NCI-H187 (cell line): ENCODE measurements at regions not wholly inside any gene's neighbourhood (a gene's known extent, or its start where the extent isn't known, plus 50 kb on each side); places are given as distances from the start of the nearest gene placed in this dataset.

ENCODE experiments used
- DNase-seq, 2 experiments: peaks; one replicate each; lab custom pipeline; 2025; lab: John Stamatoyannopoulos, UW

DNA sequence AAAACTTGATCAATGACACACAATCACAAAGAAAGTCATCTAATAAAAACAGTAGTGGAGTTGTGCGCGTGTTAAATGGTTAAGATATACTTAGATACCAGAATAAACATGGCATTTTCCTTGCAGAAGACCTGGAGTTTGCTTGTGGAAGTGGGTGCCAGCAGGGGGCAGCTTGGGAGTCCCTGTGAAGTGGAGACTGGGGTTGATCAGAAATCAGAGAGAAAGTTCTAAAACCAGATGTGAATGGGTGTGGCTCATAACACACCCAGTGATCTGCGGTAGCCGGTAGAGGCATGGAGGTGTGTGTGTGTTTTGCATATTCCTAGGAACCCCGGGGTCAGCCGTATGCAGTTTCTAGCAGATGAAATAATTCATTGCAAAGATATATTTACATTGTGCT lies 300.1 kb upstream of the TRIB2 start:
- DNase-seq, result no peak

DNA sequence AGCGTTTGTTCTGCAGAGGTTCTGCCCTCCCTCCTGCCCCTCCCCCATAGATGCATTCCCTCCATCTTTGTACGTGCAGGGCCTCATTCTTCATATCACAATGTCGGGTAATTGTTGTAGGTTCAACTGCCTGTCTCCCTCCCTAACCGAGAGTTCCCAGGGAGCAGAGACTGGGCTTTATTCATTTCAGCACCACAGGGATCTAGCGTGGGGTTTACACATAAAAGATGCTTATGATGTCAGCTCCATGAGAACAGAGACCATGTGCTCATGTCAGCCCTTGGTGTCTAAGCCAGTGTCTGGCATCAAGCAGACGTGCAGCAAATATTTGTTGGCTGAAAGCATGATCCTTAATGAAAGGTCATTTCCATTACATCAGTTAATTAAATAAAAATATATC lies 298.9 kb upstream of the TRIB2 start:
- no peak for DNase-seq

DNA sequence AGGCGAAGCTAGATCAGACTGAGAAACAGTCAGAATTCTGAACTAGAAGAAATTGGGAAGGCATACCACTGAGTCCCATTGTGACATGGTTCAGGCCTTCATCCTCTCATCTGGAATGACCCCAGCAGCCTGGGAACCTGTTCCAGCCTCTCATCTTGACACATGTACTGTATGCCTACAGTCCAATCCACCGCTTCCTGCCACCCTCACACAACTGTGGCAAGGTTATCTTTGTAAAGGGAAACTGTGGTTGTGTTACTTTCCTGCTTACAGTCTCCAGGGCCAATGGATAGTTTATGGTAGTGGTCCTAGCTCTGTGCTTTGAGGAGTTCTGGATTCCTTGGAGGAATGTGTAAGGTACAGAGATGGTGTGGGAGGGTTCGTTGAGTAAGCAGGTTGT lies 296.9 kb upstream of the TRIB2 start:
- DNase-seq, result no peak

GRCh38 chr2:12421046-12421445 lies 295.7 kb upstream of the TRIB2 start:
- no peak for DNase-seq

DNA sequence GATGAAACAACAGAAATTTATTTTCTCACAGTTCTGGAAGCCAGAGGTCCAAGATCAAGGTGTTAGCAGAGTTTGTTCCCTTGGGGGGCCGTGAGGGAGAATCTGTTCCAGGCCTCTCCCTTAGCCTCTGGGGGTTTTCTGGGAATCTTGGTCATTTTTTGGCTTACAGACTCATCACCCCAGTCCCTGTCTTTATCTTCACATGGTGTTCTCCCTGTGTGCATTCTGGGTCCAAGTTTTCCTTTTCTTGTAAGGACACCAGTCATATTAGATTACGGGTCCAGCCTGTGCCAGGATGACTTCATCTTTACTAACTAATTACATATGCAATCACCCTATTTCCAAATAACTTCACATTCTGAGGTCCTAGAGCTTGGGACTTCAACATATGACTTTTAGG lies 292.5 kb upstream of the TRIB2 start:
- DNase-seq, result no peak

DNA sequence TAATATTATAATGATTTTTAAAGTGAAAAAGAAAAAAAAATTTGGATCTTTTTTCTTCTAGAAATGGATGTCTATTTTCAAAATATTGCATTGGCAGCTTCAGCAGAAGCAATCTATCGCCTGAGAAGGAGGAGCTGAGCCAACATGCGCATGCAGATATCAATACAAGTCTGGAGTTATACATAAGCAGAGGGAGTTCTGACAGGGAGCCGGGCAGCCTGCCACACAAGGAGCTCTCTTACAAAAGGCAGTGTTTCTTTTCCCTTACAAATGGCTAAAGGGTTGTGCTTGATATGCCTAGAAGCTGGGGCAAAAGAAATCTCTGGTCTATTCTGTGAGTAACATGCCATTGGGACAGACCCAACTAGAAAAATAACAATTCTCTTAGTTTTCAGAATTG lies 291.9 kb upstream of the TRIB2 start:
- DNase-seq, result no peak

DNA sequence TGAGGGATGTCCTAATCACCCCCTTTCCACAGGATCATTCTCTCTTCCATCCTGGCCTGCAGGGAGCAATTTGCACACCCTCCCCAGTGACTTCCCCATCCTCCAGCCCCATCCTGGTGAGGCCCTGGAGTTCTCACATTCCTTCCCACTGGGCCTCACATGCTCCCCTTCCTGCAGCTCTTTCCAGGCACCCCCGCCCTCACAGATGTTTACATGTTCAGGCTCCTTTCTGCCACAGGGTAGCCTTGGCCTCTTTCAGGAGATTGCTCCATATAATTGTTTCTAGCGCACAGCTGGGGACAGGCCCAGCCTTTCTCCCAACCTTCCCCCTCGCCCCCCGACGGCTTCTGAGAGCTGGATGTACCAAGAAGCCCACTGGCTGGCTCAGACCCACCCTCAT lies 288.4 kb upstream of the TRIB2 start:
- no peak for DNase-seq

- DNase-seq, result no peak
These were observed 287.9 kb upstream of the TRIB2 start for GRCh38 chr2:12428786-12429185.

DNA sequence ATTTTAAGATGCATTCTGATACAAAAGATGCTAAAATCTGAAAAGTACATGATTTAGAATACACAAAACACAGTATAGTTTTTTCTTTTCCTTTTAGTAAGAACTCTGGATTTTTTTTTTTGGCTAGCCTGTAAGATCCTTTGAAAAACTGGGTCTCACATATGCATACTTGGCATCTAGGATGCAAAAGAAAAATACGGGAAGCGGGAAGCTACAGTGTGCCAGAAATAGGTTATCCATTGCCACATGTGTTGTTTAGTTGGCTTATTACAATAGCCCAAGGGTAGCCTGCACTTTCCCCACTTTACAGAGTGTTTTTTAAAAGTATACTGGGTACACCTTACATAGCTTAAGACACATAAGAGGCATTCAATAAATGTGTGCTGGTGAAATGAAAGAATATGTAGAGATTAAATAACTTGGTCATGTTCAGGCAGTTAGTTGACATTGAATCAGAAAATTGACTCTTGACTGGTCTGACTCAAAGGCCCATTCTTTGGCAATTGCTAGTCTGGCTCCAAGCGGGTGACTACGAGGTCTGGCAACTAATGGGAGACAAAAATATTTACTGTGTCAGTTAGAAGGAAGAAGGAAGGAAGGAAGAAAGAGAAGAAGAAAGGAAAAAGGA lies 286.8 kb upstream of the TRIB2 start:
- DNase-seq, result no peak

- no peak for DNase-seq
These were observed 286.2 kb upstream of the TRIB2 start for GRCh38 chr2:12430407-12431133.

GRCh38 chr2:12432985-12433625 lies 283.6 kb upstream of the TRIB2 start:
- no peak for DNase-seq

DNA sequence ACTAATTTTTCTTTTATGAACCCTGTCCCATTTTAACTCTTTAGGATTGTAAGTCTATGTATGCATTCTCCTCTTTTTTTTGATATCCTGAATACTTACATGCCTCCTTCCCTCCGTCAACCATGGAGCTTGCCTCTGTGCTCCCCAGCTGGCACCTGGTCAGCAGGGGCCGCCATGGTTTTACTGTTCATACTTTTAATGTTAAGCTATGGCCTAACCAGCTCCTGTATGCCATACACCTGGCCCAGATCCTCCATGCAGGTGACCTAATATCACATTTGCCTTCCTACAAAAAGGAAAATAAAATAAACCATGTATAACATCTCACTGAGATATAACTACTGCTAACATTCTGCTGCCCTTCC lies 283.1 kb upstream of the TRIB2 start:
- no peak for DNase-seq

- no peak for DNase-seq
These were observed 282.1 kb upstream of the TRIB2 start for GRCh38 chr2:12434630-12435098.

- DNase-seq, result no peak
These were observed 281.1 kb upstream of the TRIB2 start for GRCh38 chr2:12435430-12436222.

- DNase-seq, result no peak
These were observed 280.3 kb upstream of the TRIB2 start for GRCh38 chr2:12436483-12436882.

GRCh38 chr2:12436935-12437561 lies 279.7 kb upstream of the TRIB2 start:
- no peak for DNase-seq

DNA sequence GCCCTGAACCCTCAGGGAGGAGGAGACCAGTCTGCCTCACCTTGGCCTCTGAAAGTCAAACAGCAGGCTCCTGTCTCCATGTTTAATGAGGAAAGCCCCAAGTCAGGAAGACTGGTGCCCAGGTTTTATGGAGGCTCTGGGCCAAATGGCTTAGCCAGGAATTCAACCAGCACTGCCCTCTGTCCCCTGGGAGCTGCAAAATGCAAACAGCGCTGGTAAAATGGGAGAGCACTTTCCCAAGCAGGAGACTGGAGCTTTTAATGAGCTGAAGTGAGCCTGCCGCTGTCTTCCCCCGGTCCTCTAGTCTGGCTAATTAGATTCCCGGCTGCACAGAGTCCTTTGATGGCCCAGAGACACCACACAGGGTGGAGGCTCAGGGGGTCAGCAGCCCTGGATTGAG lies 276.0 kb upstream of the TRIB2 start:
- DNase-seq, result peak in 1 of 2 experiments; percentile 53

DNA sequence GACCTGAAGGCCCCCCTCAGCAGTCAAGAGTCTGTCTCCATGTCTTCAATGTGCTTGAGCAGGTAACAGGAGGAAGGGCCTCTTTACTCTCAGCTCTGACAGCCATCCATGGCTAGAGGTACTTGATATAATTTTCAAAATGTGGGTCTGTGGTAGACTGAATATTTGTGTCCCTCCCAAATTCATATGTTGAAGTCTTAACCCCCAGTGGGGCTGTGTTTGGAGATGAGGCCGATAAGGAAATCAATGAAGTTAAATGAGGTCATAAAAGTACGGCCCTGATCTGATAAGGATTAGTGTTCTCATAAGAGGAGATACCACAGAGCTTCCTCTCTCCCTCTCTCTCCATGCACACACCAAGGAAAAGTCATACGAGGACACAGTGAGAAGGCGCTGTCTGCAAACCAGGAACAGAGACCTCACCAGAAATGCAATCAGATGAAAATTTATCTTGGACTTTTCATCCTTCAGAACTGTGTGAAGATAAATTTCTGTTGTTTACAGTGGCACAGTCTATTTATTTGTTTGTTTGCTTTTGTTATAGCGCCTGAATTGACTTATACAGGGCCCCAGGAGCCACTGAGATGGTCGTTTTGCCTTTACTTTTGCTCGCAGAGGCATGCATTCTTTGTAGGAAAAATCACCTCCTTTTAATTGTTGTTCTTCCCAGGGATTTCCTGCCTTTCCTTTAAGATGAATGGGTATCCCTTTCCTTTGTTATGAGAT lies 274.8 kb upstream of the TRIB2 start:
- DNase-seq, result no peak

DNA sequence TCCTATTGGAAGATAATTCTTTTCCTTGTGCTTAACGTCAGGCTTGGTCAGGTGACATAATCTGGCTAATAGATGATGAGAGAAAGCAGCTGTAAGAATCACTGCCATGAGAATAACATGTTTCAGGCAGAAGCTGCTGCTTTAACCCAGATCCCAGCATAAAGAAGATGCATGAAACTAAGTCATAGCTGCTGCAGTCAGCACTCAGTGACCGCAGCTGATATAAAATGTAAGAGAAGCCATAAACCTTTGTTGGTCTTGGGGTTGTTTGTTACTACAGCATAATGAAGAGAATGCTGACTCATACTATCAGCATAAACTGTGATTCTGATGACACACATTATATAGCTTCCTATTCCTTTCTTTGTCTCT lies 274.3 kb upstream of the TRIB2 start:
- DNase-seq, result no peak

- no peak for DNase-seq
These were observed 267.8 kb upstream of the TRIB2 start for GRCh38 chr2:12448846-12449505.

- DNase-seq, result no peak
These were observed 265.0 kb upstream of the TRIB2 start for GRCh38 chr2:12451726-12452125.
